ENCODE measurements at regions not wholly inside any gene's neighbourhood (a gene's known extent, or its start where the extent isn't known, plus 50 kb on each side); places are given as distances from the start of the nearest gene placed in this dataset.
A peak's percentile ranks its signal among the peaks of the same experiment; 100 is the strongest.

GRCh38 chr2:220493871-220494525, 866.6 kb downstream of the SLC4A3 start:
- no peak for DNase-seq (ENCODE audit: low spot score)

- no peak for DNase-seq (ENCODE audit: low spot score)
Observed at GRCh38 chr2:220496513-220496912, 869.1 kb downstream of the SLC4A3 start.

DNA sequence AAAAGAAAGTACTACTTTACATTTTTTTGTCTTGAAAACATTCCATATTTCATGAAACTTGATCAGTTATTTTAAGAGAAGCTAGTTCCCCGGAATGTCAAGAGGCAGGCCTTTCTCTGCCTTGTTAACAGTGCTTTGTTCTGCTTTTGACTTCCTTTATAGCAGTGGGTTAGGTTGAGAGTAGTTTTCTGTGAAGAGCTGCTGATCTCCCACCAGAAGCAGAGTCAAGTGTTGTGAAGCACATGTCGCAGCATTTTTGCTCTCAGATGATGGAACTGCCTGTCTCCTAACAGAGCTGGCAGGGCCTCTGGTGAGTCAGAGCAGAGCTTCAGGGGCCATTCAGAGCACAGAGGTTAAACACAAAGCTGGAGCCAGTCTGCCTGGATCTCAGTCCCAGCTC, 871.8 kb downstream of the SLC4A3 start:
- no peak for DNase-seq (ENCODE audit: low spot score)

DNA sequence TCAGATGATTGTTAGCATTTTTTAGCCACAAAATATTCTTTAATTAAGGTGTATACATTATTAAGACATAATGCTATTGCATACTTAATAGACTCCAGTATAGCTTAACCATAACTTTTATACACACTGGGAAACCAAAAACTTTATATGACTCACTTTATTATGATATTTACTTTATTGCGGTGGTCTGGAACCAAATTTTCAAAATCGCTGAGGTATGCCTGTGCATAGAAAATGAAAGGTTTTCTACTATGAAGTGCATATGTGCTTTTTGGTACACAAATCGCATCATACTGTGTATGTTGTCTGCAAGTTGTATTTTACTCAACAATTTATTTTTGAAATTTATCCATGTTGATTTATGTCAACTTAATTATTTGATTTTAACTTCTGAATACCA, 875.1 kb downstream of the SLC4A3 start:
- no peak for DNase-seq (ENCODE audit: low spot score)

DNA sequence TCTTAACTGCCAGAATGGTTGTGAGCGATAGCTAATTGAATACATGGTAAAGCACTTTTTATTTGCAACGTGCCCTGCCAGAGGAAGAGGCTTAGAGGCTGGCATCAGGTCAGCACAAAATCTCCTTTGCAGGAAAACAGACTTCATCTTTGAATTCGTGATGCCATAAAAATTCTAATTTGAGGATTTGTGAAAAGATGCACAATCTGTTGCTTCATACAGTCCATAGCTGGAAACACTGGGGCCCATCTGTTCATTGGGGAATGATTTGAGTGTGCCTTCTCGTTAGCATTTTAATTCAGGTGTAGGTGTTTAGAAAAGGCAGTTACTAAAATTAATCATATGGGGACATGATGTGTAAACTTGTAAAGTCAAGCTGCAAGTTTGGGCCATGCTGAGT, 876.0 kb downstream of the SLC4A3 start:
- no peak for DNase-seq (ENCODE audit: low spot score)

DNA sequence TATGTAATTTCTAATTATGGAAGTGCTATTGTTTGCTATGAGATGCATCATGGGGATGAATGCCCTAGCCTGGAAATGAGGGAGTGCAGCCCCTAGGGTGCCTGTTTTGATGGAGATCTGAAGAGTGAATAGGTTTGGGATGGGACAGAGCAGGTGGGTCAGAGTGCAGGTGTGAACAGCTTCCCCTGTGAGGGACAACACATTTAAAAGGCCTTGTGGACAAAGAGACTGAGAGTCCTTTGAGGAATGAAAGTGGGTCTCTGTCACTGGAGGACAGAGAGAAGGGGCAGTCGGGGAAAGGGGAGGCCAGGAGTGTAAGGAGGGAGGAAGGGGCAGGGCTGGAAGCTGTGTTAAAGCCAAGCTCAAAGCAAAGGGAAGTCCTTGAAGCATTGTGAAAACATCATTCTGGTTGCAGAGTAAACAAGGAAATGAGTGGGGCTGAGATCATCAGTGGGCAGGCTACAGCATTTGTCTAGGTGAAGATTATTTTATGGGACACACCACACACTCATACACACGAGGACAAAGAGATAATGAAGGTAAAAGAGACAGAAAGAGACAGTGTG, 877.6 kb downstream of the SLC4A3 start:
- DNase-seq (ENCODE audit: low spot score), result peak; percentile 2

DNA sequence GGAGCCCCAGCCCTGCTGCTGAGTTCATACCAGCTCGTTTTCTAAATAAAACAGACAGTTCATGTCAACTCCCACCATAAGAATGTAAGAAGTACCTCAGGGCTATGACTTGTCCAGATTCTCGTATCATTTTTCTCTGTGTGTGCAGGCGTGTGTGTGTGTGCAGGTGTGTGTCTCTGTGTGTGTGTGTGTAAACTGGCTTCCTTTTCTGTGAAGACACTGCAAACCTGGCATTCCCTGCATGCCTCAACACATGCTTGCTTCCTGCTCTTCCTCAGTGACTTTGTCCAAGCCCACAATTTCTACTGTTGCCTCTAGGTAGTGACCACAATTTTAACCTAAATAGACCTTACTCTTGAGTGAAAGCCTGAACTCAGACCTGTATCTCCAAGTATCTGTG, 879.0 kb downstream of the SLC4A3 start:
- DNase-seq (ENCODE audit: low spot score), result no peak

DNA sequence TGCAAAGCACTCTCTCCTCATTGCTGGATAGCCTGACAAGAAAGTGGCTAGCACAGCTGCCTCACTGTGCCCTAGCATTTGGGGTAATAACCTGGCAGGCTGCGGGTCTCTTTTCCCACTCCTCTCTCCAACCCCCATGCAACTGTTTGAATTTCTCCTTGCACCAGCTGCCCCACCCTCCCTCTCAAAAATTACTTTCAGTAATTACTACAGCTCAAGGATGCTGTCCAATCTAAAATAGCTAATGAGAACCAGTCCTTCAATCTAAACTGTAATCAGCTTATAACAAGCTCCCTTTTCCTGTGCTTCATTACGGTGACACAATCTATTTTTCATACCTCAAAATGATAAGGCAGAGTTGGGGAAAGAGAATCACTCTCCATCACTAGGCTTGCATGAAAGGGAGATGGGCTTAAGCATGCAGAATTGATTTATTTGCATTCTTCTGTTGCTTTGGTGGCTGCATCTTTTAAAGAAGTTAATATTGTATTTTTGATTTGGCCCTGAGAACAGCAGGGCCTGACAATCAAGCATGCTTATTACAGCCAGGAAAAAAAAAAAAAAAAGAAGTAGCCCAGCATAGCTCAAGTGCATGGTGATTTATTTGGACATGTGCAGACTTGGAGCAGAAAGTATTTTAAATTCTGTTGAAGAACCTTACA, 881.8 kb downstream of the SLC4A3 start:
- no peak for DNase-seq (ENCODE audit: low spot score)

GRCh38 chr2:220509966-220510365, 882.5 kb downstream of the SLC4A3 start:
- DNase-seq (ENCODE audit: low spot score), result no peak

- DNase-seq (ENCODE audit: low spot score), result no peak
Observed at GRCh38 chr2:220510668-220511067, 883.2 kb downstream of the SLC4A3 start.

DNA sequence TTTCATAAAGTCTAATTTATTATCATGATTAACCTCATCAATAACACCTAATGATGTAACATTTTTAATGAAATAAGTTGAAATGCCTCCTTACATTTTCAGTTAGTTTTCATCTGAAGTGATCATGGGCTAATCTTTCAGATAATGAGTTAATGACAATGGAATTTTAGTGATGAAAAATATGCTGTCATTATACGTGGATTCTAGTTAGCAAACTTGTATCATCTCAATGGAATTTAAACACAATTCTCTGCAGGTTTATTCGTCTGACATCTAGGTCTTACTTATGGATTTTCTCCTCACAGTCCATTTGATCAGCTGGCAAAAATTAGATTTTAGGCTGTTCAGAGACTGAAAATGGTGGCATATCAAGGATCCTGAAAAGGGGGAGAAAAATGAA, 885.0 kb downstream of the SLC4A3 start:
- no peak for DNase-seq (ENCODE audit: low spot score)

DNA sequence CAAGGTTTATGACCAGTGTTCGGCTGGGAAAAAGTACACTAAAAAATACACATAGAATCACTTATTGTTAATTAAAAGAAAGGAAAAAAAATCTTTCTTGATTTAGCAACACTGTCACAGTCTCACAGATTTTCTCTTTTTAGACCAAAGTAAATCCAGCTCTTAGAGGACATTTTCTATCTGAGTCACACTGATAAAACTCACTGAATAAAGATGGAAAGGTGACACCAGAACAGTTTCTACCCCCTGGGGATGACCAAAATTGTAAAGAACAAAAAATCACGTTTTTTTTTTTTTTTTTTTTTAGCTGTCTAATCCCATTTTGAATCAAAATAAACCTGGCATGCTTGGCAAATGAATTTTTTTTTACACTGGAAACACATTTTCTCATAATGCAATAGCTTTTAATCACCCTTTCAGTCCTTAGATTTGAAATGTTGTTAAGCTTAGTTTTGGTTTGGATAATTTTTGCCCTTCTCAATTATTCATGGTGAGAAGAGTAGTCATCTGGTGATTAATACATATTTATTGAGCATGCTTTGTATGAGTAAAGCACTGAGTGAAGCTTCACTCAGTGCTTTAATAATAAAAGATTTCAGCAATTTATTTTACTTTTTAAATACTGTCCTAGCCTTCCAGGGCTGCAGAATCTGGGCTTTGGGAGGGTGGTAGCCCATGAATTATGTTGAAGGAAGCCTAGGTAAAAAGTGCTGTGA, 886.3 kb downstream of the SLC4A3 start:
- no peak for DNase-seq (ENCODE audit: low spot score)

GRCh38 chr2:220521551-220521950, 894.1 kb downstream of the SLC4A3 start:
- DNase-seq (ENCODE audit: low spot score), result no peak

- no peak for DNase-seq (ENCODE audit: low spot score)
Observed at GRCh38 chr2:220528180-220528675, 900.8 kb downstream of the SLC4A3 start.

- no peak for DNase-seq (ENCODE audit: low spot score)
Observed at GRCh38 chr2:220531216-220531615, 903.8 kb downstream of the SLC4A3 start.

DNA sequence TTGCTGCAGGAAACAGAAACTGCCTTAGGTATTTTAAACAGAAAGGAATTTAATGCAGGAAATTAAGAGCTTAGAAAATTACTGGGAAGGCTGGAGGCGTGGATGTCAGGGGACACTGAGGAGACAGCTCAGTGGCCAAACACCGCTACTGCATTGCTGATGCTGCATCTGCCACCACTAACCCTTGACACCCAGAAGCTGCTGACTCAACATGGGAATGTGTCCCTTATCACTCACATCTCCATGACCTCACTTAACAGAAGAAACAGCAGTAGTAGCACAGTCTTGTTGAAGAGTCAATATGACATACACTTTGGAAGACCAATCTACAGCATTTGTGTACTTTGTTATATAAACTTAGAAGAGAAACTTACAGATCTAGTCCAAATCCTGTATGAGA, 906.1 kb downstream of the SLC4A3 start:
- peak; percentile 42 for DNase-seq (ENCODE audit: low spot score)

DNA sequence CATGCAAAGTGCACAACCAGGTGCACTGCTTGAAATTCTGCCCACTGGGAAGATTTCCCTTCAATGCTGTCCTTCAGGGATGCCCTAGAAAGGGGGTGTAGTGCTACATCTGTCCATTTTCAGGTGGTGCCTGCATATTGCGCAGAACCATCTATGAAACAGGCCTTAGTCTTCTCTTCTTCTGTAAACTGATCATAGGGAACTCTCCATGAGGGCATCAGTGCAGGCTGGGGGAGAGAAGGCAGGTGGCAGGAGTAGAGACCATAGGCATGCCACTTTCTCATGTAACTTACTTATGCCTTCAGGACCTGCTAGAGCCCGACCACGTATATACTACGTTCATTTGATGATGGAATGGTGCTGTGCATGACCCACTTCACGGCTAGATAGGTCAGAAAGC, 912.1 kb downstream of the SLC4A3 start:
- no peak for DNase-seq (ENCODE audit: low spot score)

- DNase-seq (ENCODE audit: low spot score), result no peak
Observed at GRCh38 chr2:220544049-220544448, 916.6 kb downstream of the SLC4A3 start.

DNA sequence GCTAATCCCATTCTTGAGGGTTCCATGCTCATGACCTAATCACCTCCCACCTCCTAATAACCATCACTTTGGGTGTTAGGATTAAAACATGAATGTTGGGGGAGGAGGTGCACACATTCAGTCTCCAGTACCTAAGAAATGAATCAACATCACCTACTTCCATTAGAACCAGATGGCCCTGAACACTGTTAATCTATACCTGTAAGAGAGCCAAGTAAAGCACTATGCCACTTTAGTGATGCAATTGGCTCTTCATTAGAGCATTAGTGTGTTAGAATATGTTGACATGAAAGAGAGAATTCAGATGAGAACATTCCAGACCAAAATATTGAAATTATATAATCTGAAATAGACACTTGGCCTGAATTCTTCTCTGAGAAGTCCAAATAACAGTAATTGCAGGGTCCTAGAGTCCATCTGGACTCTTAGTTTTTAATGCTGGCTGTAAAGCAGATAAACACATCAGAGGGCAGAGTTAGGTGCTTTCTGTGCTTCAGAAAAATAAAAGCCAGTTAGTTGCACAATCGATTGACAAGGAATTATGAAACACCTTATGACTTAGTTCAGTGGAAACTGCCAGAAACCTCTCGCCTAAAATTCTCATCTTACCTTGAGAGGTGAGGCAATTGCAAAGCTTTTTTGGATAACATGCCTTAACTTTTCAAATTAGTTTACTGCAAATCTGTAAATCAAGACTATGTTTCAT, 923.7 kb downstream of the SLC4A3 start:
- DNase-seq (ENCODE audit: low spot score), result no peak

- no peak for DNase-seq (ENCODE audit: low spot score)
Observed at GRCh38 chr2:220552790-220553535, 925.5 kb downstream of the SLC4A3 start.

- no peak for DNase-seq (ENCODE audit: low spot score)
Observed at GRCh38 chr2:220555961-220556630, 928.7 kb downstream of the SLC4A3 start.
